Activated CD4-positive, CD25-positive, alpha-beta regulatory T cell treated with anti-CD3 and anti-CD28 coated beads, Interleukin-2, amount 50 U/mL, for 24 hours (primary cell): ENCODE measurements at regions not wholly inside any gene's neighbourhood (a gene's known extent, or its start where the extent isn't known, plus 50 kb on each side); places are given as distances from the start of the nearest gene placed in this dataset.
"Not testable (repeated sequence)": the region's sequence is repeated elsewhere in the genome, so short reads cannot be mapped to it uniquely, and the experiment has no call there.

Source experiments
- ATAC-seq, 2 donors: fragments of 150-1000 bp; cut with Tn5 transposase; one replicate each; pipeline ENCODE4 v1.10.0; 2021; ENCODE audit warnings: mild to moderate bottlenecking in 1 of 2, moderate library complexity in 1 of 2

GRCh38 chr9:89844535-89844934 lies 239.7 kb downstream of the GADD45G start:
- no peak for ATAC-seq

- no peak for ATAC-seq
These were observed 240.5 kb downstream of the GADD45G start for GRCh38 chr9:89845321-89845720.

GRCh38 chr9:89845862-89846261 lies 241.1 kb downstream of the GADD45G start:
- ATAC-seq = no peak

GRCh38 chr9:89848060-89849040 lies 243.5 kb downstream of the GADD45G start:
- no peak for ATAC-seq

- ATAC-seq = no peak
These were observed 244.3 kb downstream of the GADD45G start for GRCh38 chr9:89849096-89849495.

- no peak for ATAC-seq
These were observed 245.3 kb downstream of the GADD45G start for GRCh38 chr9:89850153-89850552.

- no peak for ATAC-seq
These were observed 246.0 kb downstream of the GADD45G start for GRCh38 chr9:89850631-89851325.

- ATAC-seq = no peak
These were observed 248.3 kb downstream of the GADD45G start for GRCh38 chr9:89853161-89853560.

GRCh38 chr9:89853931-89854330 lies 249.1 kb downstream of the GADD45G start:
- ATAC-seq = no peak

- no peak for ATAC-seq
These were observed 250.1 kb downstream of the GADD45G start for GRCh38 chr9:89854715-89855475.

- not testable (repeated sequence) for ATAC-seq
These were observed 251.5 kb downstream of the GADD45G start for GRCh38 chr9:89856296-89856695.

GRCh38 chr9:89856950-89857349 lies 252.1 kb downstream of the GADD45G start:
- ATAC-seq = not testable (repeated sequence)

GRCh38 chr9:89859842-89860241 lies 255.0 kb downstream of the GADD45G start:
- ATAC-seq = not testable (repeated sequence)

- ATAC-seq = not testable (repeated sequence)
These were observed 256.6 kb downstream of the GADD45G start for GRCh38 chr9:89861371-89861770.

- ATAC-seq = no peak
These were observed 257.5 kb downstream of the GADD45G start for GRCh38 chr9:89862316-89862715.

GRCh38 chr9:89863141-89863540 lies 258.3 kb downstream of the GADD45G start:
- no peak for ATAC-seq

- no peak for ATAC-seq
These were observed 259.0 kb downstream of the GADD45G start for GRCh38 chr9:89863837-89864236.

GRCh38 chr9:89864257-89864656 lies 259.4 kb downstream of the GADD45G start:
- no peak for ATAC-seq

- no peak for ATAC-seq
These were observed 259.9 kb downstream of the GADD45G start for GRCh38 chr9:89864731-89865130.

GRCh38 chr9:89865357-89865756 lies 260.5 kb downstream of the GADD45G start:
- ATAC-seq = no peak

GRCh38 chr9:89865981-89866380 lies 261.2 kb downstream of the GADD45G start:
- no peak for ATAC-seq

- no peak for ATAC-seq
These were observed 261.9 kb downstream of the GADD45G start for GRCh38 chr9:89866701-89867100.

- ATAC-seq = no peak
These were observed 263.3 kb downstream of the GADD45G start for GRCh38 chr9:89868100-89868499.
